ENCODE measurements at regions not wholly inside any gene's neighbourhood (a gene's known extent, or its start where the extent isn't known, plus 50 kb on each side); places are given as distances from the start of the nearest gene placed in this dataset.
A peak's percentile ranks its signal among the peaks of the same experiment; 100 is the strongest.

GRCh38 chrX:10078266-10078665, 78.5 kb upstream of the CLCN4 start:
- no peak for DNase-seq (ENCODE audit: low read depth in 2 of 2, low spot score in 1 of 2)

DNA sequence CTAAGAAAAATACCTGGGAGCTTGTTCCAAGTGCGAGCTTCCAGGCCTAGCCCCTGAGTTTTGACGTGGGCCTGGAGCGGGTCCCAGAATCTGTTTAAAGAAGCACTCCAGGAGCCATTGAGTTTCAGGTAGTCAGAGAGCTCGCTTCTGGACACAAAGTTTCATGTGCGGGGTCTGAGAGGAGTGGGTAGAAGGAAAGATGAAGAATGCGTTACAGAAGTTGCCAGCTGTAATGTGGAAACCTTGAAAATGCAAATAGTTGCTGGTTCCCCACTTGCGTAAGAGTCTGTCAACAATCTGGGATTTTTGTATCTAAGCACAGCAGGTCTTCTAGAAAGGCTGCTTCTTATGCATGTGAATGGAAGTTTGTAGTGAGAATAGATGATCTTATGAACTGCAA, 77.5 kb upstream of the CLCN4 start:
- no peak for DNase-seq (ENCODE audit: low read depth in 2 of 2, low spot score in 1 of 2)

GRCh38 chrX:10083809-10084208, 73.0 kb upstream of the CLCN4 start:
- DNase-seq (ENCODE audit: low read depth in 2 of 2, low spot score in 1 of 2) = no peak

DNA sequence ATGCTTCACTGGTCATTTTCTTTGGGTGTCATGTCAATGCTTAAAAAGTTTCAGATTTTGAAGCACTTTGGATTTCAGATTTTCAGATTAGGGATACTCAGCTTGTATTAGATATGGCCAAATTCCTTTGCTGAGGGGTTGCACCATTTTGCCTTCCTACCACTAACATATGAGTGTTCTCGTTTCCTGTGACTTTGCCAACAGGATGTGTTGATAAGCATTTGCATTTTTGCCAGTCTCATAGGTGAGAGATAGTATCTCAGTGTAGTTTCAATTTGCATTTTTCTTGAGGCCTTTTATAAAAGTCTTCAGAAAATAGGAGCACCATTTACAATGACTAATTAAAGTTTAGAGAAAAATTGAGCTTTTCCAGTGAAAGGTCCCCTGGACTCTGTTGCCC, 71.6 kb upstream of the CLCN4 start:
- DNase-seq (ENCODE audit: low read depth in 2 of 2, low spot score in 1 of 2) = no peak

- DNase-seq (ENCODE audit: low read depth in 2 of 2, low spot score in 1 of 2) = no peak
Observed at GRCh38 chrX:10086676-10087075, 70.1 kb upstream of the CLCN4 start.

- no peak for DNase-seq (ENCODE audit: low read depth in 2 of 2, low spot score in 1 of 2)
Observed at GRCh38 chrX:10087391-10087790, 69.4 kb upstream of the CLCN4 start.

DNA sequence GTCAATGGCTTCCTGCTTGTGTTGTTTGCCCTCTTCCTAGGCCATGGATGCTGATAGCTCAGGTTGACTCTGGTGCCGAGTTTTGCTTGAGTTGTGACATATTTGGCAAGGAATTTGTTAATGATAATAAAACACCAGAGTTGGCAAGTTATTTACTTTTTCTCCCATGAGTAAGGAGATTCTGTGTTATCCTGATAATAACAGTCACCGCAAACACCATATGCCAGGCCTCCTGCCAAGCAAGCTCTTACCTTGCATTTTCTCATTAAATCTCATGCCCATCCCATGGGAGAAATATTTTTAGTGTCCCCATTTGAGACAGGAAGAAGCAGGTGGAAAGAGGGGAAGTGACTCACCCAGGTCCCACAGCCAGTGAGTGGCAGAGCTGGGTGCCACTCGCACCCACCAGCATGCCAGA, 67.4 kb upstream of the CLCN4 start:
- DNase-seq (ENCODE audit: low read depth in 2 of 2, low spot score in 1 of 2) = no peak

DNA sequence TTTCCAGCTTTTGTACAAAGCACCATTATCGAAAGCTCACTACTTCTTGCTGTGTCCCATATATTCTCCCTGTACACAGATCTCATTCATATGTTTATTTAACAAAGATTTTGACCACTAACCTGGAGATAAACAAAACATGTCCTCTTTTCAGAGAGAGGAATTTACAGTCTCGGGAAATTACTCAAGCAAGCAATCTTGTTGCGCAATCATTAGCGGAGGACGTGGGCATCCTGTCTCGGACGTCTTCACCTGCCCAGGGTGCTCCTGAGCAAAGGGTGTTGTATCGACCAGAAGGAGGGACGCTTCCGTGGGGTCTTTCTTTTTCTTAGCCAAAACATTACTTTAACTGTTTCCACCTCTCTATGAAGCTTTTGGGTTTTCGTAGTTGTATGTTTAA, 66.5 kb upstream of the CLCN4 start:
- DNase-seq (ENCODE audit: low read depth in 2 of 2, low spot score in 1 of 2) = no peak

- DNase-seq (ENCODE audit: low read depth in 2 of 2, low spot score in 1 of 2) = no peak
Observed at GRCh38 chrX:10095246-10095645, 61.5 kb upstream of the CLCN4 start.

GRCh38 chrX:10095698-10096432, 60.9 kb upstream of the CLCN4 start:
- DNase-seq (ENCODE audit: low read depth in 2 of 2, low spot score in 1 of 2) = no peak

GRCh38 chrX:10098270-10098713, 58.5 kb upstream of the CLCN4 start:
- peak in 1 of 2 donors; percentile 25 for DNase-seq (ENCODE audit: low read depth in 2 of 2, low spot score in 1 of 2)

DNA sequence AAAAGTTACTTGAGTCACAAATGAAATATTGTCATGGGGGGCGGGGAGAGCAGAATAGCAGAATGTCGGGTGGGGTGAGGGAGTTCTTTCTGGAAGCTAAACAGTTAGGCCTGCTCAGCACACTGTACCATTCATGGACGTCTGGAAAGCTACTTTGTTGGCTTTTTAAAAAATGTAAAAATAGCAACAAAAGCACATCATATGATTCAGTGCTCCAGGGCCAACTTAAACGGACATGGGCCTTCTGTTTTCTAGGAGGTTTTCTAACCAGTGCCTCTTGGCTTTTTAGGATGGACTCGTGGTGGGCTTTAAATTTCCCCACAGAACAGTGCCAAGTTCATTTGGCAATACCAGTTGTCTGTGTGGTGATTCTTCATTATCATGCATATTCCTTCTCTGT, 57.4 kb upstream of the CLCN4 start:
- DNase-seq (ENCODE audit: low read depth in 2 of 2, low spot score in 1 of 2) = no peak

DNA sequence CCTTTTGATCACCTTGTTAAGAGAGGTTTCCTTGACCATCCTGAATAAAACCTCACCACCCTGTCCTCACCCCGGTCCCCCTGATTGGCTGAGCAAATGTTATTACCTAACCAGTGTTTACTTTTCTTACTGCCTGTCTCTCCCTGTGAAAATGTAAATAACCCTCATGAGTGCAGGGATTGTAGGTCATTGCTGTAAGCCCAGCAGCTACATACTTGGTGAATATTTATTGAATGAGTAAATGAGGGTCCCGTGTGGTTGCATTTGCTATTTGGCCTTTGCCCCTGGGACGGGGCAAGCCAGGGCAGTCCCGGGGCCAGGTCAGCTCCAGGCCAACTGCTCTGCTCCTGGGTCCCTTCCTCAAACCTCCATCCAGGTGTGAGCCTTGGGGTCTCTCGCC, 55.5 kb upstream of the CLCN4 start:
- no peak for DNase-seq (ENCODE audit: low read depth in 2 of 2, low spot score in 1 of 2)

- DNase-seq (ENCODE audit: low read depth in 2 of 2, low spot score in 1 of 2) = no peak
Observed at GRCh38 chrX:10102046-10102704, 54.6 kb upstream of the CLCN4 start.

- DNase-seq (ENCODE audit: low read depth in 2 of 2, low spot score in 1 of 2) = no peak
Observed at GRCh38 chrX:10103023-10103422, 53.8 kb upstream of the CLCN4 start.

- DNase-seq (ENCODE audit: low read depth in 2 of 2, low spot score in 1 of 2) = no peak
Observed at GRCh38 chrX:10104958-10105658, 51.7 kb upstream of the CLCN4 start.

GRCh38 chrX:10106806-10107205, 50.0 kb upstream of the CLCN4 start:
- peak in 1 of 2 donors; percentile 21 for DNase-seq (ENCODE audit: low read depth in 2 of 2, low spot score in 1 of 2)
